ENCODE measurements at regions not wholly inside any gene's neighbourhood (a gene's known extent, or its start where the extent isn't known, plus 50 kb on each side); places are given as distances from the start of the nearest gene placed in this dataset.
"Not testable (repeated sequence)": the region's sequence is repeated elsewhere in the genome, so short reads cannot be mapped to it uniquely, and the experiment has no call there.

GRCh38 chr3:153275514-153275913 lies 113.5 kb downstream of the RAP2B start:
- TF ChIP-seq CTCF (IDR thresholded peaks at IDR 0.05) (no peak), POLR2A (IDR thresholded peaks at IDR 0.05) (no peak), POLR2AphosphoS5 (IDR thresholded peaks at IDR 0.05) (no peak)
- H3K4me3 ChIP-seq = no peak overlapping the region
- no peaks in the 10 kb centered on the region for H3K9me3 ChIP-seq
- no peaks in the 10 kb centered on the region for H3K4me1 ChIP-seq
- no peaks in the 10 kb centered on the region for H3K27me3 ChIP-seq
- DNase-seq (ENCODE audit: low spot score in 2 of 2) = no peak
- H3K27ac ChIP-seq = no peak overlapping the region
- intact Hi-C loops (cut with DNase I; ENCODE audit: low total_unique reads) = no loop called here
- no peaks in the 10 kb centered on the region for H3K36me3 ChIP-seq

GRCh38 chr3:153277029-153277428 lies 115.0 kb downstream of the RAP2B start:
- Histone ChIP-seq H3K27ac (no peak overlapping the region), H3K4me1 (no peaks in the 10 kb centered on the region), H3K4me3 (no peak overlapping the region), H3K36me3 (no peaks in the 10 kb centered on the region), H3K9me3 (no peaks in the 10 kb centered on the region), H3K27me3 (no peaks in the 10 kb centered on the region)
- intact Hi-C loops (cut with DNase I; ENCODE audit: low total_unique reads) = no loop called here
- no peak for TF ChIP-seq POLR2AphosphoS5 (IDR thresholded peaks at IDR 0.05)
- DNase-seq (ENCODE audit: low spot score in 2 of 2) = no peak

DNA sequence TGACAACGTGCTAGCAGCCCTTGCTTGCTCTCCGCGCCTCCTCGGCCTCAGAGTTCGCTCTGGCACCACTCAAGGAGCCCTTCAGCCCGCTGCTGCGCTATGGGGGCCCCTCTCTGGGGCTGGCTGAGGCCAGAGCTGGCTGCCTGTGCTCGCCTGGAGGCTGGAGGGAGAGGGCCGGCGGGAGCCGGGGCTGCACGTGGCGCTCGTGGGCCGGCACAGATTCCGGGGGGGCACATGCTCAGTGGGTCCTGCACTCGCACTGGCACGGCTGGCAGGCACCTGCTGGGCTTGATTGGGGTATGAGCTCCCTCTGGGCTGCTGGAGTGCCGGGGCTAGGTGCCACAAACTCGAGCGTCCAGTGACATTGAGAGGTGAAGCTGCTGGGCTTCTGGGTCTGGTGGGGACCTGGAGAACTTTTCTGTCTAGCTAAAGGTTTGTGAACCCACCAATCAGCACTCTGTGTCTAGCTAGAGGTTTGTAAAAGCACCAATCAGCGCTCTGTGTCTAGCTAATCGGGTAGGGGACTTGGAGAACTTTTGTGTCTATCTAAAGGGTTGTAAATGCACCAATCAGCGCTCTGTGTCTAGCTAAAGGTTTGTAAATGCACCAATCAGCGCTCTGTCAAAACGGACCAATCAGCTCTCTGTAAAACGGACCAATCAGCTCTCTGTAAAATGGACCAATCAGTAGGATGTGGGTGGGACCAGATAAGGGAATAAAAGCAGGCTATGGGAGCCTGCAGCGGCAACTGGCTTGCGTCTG lies 119.4 kb downstream of the RAP2B start:
- intact Hi-C loops (cut with DNase I; ENCODE audit: low total_unique reads); H3K4me3 ChIP-seq; DNase-seq (ENCODE audit: low spot score in 2 of 2); H3K27me3 ChIP-seq; H3K9me3 ChIP-seq; H3K27ac ChIP-seq; H3K4me1 ChIP-seq; H3K36me3 ChIP-seq: not testable (repeated sequence)

DNA sequence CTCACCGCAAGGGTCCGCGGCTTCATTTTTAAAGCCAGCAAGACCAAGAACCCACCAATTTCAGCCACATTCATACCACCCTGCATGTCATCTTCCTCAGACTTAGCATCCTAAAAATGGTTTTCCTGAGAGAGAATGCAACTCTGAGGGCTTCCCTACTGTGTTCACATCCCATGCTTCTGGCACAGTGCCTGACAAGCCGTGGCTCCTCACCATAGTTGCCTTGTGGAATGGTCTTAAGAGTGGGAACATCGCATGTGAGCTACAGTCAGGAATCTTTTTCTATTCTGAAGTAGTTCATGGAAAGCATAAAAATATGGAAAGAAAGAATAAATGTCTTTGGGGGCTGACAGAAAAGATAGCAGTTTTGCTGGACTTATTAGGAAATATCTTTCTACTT lies 120.3 kb downstream of the RAP2B start:
- TF ChIP-seq CTCF (IDR thresholded peaks at IDR 0.05) = no peak
- no peak for TF ChIP-seq POLR2AphosphoS5 (IDR thresholded peaks at IDR 0.05)
- TF ChIP-seq POLR2A (IDR thresholded peaks at IDR 0.05) = no peak
- Histone ChIP-seq H3K9me3 (no peaks in the 10 kb centered on the region), H3K4me1 (peaks cover 0 to 4% of the 10 kb centered on the region in 2 donors), H3K27me3 (no peaks in the 10 kb centered on the region), H3K27ac (no peak overlapping the region), H3K36me3 (no peaks in the 10 kb centered on the region), H3K4me3 (no peak overlapping the region)
- DNase-seq (ENCODE audit: low spot score in 2 of 2) = no peak
- intact Hi-C loops (cut with DNase I; ENCODE audit: low total_unique reads) = no loop called here

DNA sequence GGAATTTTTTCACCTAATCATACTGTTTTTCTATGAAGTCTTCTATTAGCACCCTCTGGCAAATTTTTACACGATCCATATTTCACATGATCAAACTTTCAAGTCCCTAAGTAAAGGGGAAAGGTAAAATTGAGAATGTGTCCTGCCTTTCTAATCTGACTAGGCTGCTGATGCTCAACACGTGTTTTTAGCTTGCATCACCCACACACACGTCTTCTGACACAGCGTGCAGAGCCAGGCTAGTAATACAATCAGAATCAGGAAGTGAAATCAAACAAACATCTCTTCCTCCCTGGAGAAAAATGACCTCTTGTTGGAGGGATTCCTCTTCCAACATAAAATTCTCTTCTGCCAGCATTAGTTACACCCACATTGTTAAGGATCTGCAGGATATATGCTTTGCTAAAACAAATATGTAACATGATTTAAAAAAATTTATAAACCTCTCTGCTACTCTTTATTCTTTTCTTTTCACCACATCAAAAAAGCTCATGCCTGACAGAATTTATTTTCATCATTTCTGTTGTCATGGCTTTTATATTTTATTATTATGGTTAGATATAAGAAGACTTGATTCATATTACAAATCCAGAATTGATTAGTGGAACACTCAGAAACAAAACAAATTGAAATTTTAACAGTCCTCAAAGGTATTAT lies 122.4 kb downstream of the RAP2B start:
- intact Hi-C loops (cut with DNase I; ENCODE audit: low total_unique reads) = loop anchor here (2.0 kb wide), 1 partner anchor 34 kb away; no protein-coding TSS in a partner anchor
- Histone ChIP-seq H3K36me3 (no peaks in the 10 kb centered on the region), H3K27ac (peak overlapping the region; percentile 39 to 73), H3K27me3 (no peaks in the 10 kb centered on the region), H3K4me3 (no peak overlapping the region), H3K4me1 (peaks cover 0 to 4% of the 10 kb centered on the region in 2 donors), H3K9me3 (no peaks in the 10 kb centered on the region)
- peak in 1 of 2 donors; percentile 58 for DNase-seq (ENCODE audit: low spot score in 2 of 2)
- TF ChIP-seq CTCF (IDR thresholded peaks at IDR 0.05) (no peak), POLR2AphosphoS5 (IDR thresholded peaks at IDR 0.05) (peak in 1 of 3 donors; percentile 46)

DNA sequence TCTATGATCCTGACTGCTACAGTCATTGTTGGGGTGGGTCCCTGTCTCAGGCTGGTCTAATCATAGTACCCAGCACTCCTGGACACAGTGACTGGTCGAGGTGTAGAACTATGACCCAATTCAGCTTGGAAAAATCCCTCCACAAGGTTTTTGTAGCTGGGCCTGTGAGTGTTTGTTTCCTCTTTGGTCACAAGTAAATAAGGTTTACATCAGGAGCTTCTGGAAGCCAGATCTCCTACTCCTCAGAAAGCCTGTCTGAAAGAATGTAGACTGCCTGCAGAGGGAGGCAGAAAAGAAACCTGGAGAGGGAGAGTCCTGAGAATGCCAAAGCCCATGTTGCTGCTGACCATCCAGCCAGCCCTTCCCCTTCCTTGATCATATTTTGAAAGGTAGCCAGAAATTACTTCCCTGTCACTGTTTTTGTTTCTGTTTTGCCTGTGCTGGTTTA lies 123.2 kb downstream of the RAP2B start:
- TF ChIP-seq POLR2AphosphoS5 (IDR thresholded peaks at IDR 0.05) = no peak
- no peak for TF ChIP-seq CTCF (IDR thresholded peaks at IDR 0.05)
- no peak for TF ChIP-seq POLR2A (IDR thresholded peaks at IDR 0.05)
- Histone ChIP-seq H3K9me3 (no peaks in the 10 kb centered on the region), H3K27ac (peak overlapping the region; percentile 73 to 82), H3K27me3 (no peaks in the 10 kb centered on the region), H3K4me1 (peaks cover 0 to 4% of the 10 kb centered on the region in 2 donors), H3K36me3 (no peaks in the 10 kb centered on the region), H3K4me3 (no peak overlapping the region)
- no peak for DNase-seq (ENCODE audit: low spot score in 2 of 2)
- intact Hi-C loops (cut with DNase I; ENCODE audit: low total_unique reads) = loop anchor here (2.0 kb wide), 1 partner anchor 34 kb away; no protein-coding TSS in a partner anchor

All from breast epithelium (tissue), 4 donors.